Testis (tissue), 2 donors: ENCODE measurements at regions not wholly inside any gene's neighbourhood (a gene's known extent, or its start where the extent isn't known, plus 50 kb on each side); places are given as distances from the start of the nearest gene placed in this dataset.

ENCODE experiments used
- DNase-seq: peaks from one replicate; pipeline ENCODE4 v3.0.0-alpha.2; 2019
- H3K27ac ChIP-seq, 2 donors: fragments of 200-600 bp; sonication (generic); one replicate each; pipeline ENCODE4 v1.5.1; 2019
- H3K27me3 ChIP-seq: fragments of 200-600 bp; sonication (generic); one replicate; pipeline ENCODE4 v1.5.1; 2019
- H3K36me3 ChIP-seq: fragments of 200-600 bp; sonication (generic); one replicate; pipeline ENCODE4 v1.5.1; 2017; ENCODE audit warnings: low read depth; ENCODE audit errors: missing control alignments
- H3K4me1 ChIP-seq: fragments of 200-600 bp; sonication (generic); one replicate; pipeline ENCODE4 v1.5.1; 2019
- H3K4me3 ChIP-seq, 2 donors: fragments of 200-600 bp; sonication (generic); one replicate each; pipeline ENCODE4 v1.5.1; 2017 to 2019
- H3K9me3 ChIP-seq: fragments of 200-600 bp; sonication (generic); one replicate; pipeline ENCODE4 v1.5.1; 2017
- POLR2A ChIP-seq: fragments of 450-650 bp; IDR thresholded peaks from one replicate; pipeline ENCODE4 v1.6.1; 2017; ENCODE audit warnings: antibody characterized with exemption, mild to moderate bottlenecking, moderate library complexity
- WGBS, 2 donors: methylation state at CpG; one replicate each; pipeline ENCODE4 v1.1.5; 2018; 5-methylcytosine and 5-hydroxymethylcytosine counted together
- intact Hi-C: fragments of 100-400 bp; cut with DNase I; formaldehyde crosslinking; loops from one replicate; pipeline ENCODE4 v1.15.1; 2023; ENCODE audit warnings: low total_unique reads
- TF ChIP-seq, protein P1 (sequence below), 3 experiments: fragments of 450-650 bp in 2 of 3; fragments of 200-600 bp in 1 of 3; sonication (generic) in 1 of 3; IDR thresholded peaks; one replicate each; pipeline ENCODE4 v1.5.1; 2016 to 2019; ENCODE audit warnings: antibody characterized with exemption in 3 of 3, mild to moderate bottlenecking in 2 of 3, moderate library complexity in 1 of 3

- DNase-seq = peak; percentile 39
- H3K27me3 ChIP-seq = no peaks in the 10 kb centered on the region
- 16 to 36% methylated on average over 7 of the region's 7 CpGs for WGBS, 2 donors
- H3K27ac ChIP-seq = peak overlapping the region in 1 of 2 donors; percentile 94
- H3K4me3 ChIP-seq = no peak overlapping the region
- H3K36me3 ChIP-seq = no peaks in the 10 kb centered on the region
- H3K4me1 ChIP-seq = peaks cover 8% of the 10 kb centered on the region
- TF ChIP-seq, protein P1, sequence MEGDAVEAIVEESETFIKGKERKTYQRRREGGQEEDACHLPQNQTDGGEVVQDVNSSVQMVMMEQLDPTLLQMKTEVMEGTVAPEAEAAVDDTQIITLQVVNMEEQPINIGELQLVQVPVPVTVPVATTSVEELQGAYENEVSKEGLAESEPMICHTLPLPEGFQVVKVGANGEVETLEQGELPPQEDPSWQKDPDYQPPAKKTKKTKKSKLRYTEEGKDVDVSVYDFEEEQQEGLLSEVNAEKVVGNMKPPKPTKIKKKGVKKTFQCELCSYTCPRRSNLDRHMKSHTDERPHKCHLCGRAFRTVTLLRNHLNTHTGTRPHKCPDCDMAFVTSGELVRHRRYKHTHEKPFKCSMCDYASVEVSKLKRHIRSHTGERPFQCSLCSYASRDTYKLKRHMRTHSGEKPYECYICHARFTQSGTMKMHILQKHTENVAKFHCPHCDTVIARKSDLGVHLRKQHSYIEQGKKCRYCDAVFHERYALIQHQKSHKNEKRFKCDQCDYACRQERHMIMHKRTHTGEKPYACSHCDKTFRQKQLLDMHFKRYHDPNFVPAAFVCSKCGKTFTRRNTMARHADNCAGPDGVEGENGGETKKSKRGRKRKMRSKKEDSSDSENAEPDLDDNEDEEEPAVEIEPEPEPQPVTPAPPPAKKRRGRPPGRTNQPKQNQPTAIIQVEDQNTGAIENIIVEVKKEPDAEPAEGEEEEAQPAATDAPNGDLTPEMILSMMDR (IDR thresholded peaks at IDR 0.05) = no peak
- no peak for TF ChIP-seq POLR2A
- intact Hi-C loops = loop anchor here (10.0 kb wide), 1 partner anchor 191 kb away; no protein-coding TSS in a partner anchor
- no peaks in the 10 kb centered on the region for H3K9me3 ChIP-seq
These were observed 60.2 kb upstream of the FAM174B start for GRCh38 chr15:92715758-92716157.

GRCh38 chr15:92719021-92719420 is 63.4 kb upstream of the FAM174B start:
- intact Hi-C loops = loop anchor here (10.0 kb wide), 1 partner anchor 194 kb away; no protein-coding TSS in a partner anchor
- no peak overlapping the region for H3K4me3 ChIP-seq
- H3K27me3 ChIP-seq = no peaks in the 10 kb centered on the region
- WGBS, 2 donors = 89 to 95% methylated on average over 4 of the region's 4 CpGs
- H3K9me3 ChIP-seq = no peaks in the 10 kb centered on the region
- no peaks in the 10 kb centered on the region for H3K36me3 ChIP-seq
- no peak overlapping the region for H3K27ac ChIP-seq
- peaks cover 8% of the 10 kb centered on the region for H3K4me1 ChIP-seq
- no peak for DNase-seq
- TF ChIP-seq, protein P1 (IDR thresholded peaks at IDR 0.05) = no peak
- no peak for TF ChIP-seq POLR2A

DNA sequence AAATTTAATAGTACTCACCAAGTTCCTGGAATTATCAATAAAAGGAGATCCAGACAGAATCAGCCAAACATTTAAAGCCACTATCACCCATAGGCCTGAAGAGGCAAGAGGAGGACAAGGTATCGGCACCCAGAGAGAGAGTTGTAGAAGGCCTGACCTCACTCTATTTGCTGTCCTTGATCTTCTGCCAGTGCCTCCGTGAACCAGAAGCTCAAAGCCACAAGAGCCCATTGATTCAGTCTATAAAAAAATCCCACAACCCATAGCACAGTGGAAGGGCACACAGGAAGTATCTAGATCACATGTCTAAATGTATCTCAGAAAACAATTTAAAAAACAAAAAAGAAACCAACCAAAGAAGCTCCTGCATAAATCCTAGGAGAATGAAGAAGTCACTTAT is 68.6 kb upstream of the FAM174B start:
- H3K27ac ChIP-seq = no peak overlapping the region
- H3K4me1 ChIP-seq = no peaks in the 10 kb centered on the region
- no peaks in the 10 kb centered on the region for H3K9me3 ChIP-seq
- TF ChIP-seq, protein P1 (IDR thresholded peaks at IDR 0.05) = no peak
- no peak for TF ChIP-seq POLR2A
- no peaks in the 10 kb centered on the region for H3K36me3 ChIP-seq
- H3K4me3 ChIP-seq = no peak overlapping the region
- WGBS, 2 donors = 70 to 86% methylated on average over 2 of the region's 2 CpGs
- intact Hi-C loops = no loop called here
- DNase-seq = no peak
- H3K27me3 ChIP-seq = no peaks in the 10 kb centered on the region

- intact Hi-C loops = no loop called here
- no peak for DNase-seq
- H3K4me3 ChIP-seq = no peak overlapping the region
- H3K9me3 ChIP-seq = no peaks in the 10 kb centered on the region
- H3K36me3 ChIP-seq = no peaks in the 10 kb centered on the region
- no peak overlapping the region for H3K27ac ChIP-seq
- 95% methylated on average over 2 of the region's 2 CpGs for WGBS, 2 donors
- TF ChIP-seq, protein P1 (IDR thresholded peaks at IDR 0.05) = no peak
- TF ChIP-seq POLR2A = no peak
- no peaks in the 10 kb centered on the region for H3K27me3 ChIP-seq
- no peaks in the 10 kb centered on the region for H3K4me1 ChIP-seq
These were observed 69.6 kb upstream of the FAM174B start for GRCh38 chr15:92725171-92725570.

DNA sequence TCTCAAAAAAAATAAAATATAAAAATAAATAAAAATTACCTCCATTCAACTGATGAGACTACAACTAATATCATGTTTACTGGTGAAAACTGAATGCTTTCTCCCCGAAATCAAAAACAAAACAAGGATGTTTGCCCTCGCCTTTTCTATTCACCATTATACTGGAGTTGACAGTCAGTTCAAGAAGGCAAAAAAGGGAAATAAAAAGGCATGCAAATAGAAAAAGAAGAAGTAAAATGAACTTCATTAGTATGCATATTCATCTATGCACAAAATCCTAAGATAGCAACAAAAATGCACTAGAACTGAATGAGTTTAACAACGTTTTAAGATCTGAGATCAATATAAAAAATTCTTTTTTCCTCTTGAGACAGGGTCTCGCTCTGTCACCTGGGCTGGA is 72.7 kb upstream of the FAM174B start:
- TF ChIP-seq POLR2A = no peak
- TF ChIP-seq, protein P1 (IDR thresholded peaks at IDR 0.05) = no peak

More for the DNA sequence above, 72.7 kb upstream of the FAM174B start:
- Histone ChIP-seq H3K9me3 (no peaks in the 10 kb centered on the region), H3K4me3 (no peak overlapping the region), H3K27ac (no peak overlapping the region), H3K4me1 (no peaks in the 10 kb centered on the region), H3K27me3 (no peaks in the 10 kb centered on the region), H3K36me3 (no peaks in the 10 kb centered on the region)
- DNase-seq = no peak
- intact Hi-C loops = no loop called here
- WGBS, 2 donors = 87 to 89% methylated on average over 4 of the region's 4 CpGs
